HG03378 (cell line): ENCODE measurements at regions not wholly inside any gene's neighbourhood (a gene's known extent, or its start where the extent isn't known, plus 50 kb on each side); places are given as distances from the start of the nearest gene placed in this dataset.

Source experiments
- ATAC-seq: cut with Tn5 transposase; IDR thresholded peaks from one replicate; pipeline ENCODE4 v1.9.1; 2021; ENCODE audit warnings: mild to moderate bottlenecking, moderate library complexity; ENCODE audit not compliant: unreplicated experiment

DNA sequence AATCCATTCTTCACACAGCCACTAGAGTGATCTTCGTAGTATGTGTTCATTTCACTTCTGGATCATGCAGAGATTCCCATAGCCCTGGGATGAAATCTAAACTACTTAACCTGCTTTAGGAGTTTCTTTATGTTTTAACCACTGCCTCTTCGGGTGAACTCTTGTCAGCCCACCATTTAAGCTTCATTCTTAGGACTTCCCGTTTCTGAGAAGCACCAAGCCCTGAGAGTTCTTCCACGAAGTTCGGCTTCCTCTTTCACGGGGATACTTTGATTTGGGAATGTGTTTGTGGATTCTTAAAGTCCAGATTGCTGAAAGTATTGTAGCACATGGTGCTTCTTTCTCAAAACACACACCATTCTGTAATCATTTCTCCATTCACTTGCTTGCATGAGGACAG, 205.0 kb downstream of the UBE2E3 start:
- ATAC-seq, result no peak

GRCh38 chr2:181185948-181186347, 205.5 kb downstream of the UBE2E3 start:
- ATAC-seq, result no peak

DNA sequence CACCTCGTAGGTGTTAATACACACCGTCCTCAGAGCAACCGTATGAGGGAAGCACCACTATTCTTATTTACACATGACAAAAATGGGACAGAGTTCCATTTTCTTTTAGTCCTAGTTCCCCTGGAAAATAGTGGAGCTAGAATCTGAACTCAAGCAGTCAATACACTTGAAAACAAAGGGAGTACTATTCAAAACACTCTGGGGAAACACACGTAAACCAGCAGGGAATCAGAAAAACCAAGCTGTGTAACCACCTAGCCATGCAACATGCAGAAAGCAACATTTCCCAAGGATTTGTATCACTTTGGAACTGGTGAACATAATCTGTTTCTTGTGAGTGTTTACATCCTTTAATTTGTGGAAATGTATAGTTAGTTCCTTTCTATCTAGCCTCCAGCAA, 208.2 kb downstream of the UBE2E3 start:
- ATAC-seq, result no peak

- ATAC-seq, result no peak
These were observed 209.5 kb downstream of the UBE2E3 start for GRCh38 chr2:181189951-181190350.

- no peak for ATAC-seq
These were observed 210.3 kb downstream of the UBE2E3 start for GRCh38 chr2:181190711-181191110.

DNA sequence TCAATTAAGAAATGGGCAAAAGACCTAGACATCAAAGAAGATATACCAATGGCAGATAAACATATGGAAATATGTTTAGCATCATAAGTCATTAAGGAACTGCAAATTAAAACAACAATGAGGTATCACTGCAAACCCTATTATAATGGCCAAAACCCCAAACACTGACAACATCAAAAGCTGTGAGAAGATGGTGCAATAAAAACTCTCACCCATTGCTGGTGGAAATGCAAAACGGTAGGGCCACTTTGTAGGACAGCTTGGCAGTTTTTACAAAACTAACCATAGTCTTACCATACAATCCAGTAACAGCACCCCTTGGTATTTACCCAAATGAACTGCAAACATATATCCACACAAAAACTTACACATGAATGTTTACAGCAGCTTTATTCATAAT, 213.1 kb downstream of the UBE2E3 start:
- ATAC-seq, result no peak

GRCh38 chr2:181196401-181196800, 216.0 kb downstream of the UBE2E3 start:
- no peak for ATAC-seq

- no peak for ATAC-seq
These were observed 216.8 kb downstream of the UBE2E3 start for GRCh38 chr2:181197140-181197760.

DNA sequence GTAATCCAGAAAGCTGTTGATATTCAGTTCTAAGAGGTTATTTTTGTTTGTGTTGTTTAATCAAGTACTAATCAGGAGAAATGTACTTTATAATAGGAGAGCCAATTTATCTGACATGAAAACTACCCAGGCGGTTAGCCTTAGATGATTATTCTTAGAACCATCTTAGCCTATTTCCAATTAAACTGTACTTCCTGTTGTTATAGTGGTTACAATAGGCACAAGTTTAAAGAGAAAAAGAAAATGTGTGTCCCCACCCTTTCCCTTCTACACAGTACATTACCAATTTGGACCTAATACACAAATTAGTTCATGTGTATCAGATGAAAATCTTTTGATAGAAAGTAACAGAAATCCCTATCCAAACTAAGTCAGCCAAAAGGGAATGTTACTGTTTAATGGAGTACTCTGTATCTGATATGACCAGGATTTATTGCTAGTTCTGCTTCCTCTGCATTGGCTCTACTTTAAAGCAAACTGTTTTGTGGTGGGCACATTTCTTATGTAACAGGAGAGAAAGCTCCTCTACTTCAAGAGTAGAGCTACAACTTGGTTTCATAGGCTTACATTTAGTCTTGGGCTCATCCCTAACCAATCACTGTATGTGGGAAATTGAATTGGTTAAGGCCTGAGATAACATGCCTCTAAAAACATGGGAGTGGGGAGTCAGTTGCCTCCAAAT, 217.9 kb downstream of the UBE2E3 start:
- no peak for ATAC-seq

- ATAC-seq, result no peak
These were observed 223.0 kb downstream of the UBE2E3 start for GRCh38 chr2:181203412-181203811.

- ATAC-seq, result no peak
These were observed 223.5 kb downstream of the UBE2E3 start for GRCh38 chr2:181203916-181204315.

GRCh38 chr2:181218401-181218821, 238.0 kb downstream of the UBE2E3 start:
- ATAC-seq, result no peak

GRCh38 chr2:181223234-181223633, 234.0 kb upstream of the ITGA4 start:
- ATAC-seq, result no peak

- ATAC-seq, result no peak
These were observed 232.3 kb upstream of the ITGA4 start for GRCh38 chr2:181224866-181225265.

- ATAC-seq, result no peak
These were observed 228.5 kb upstream of the ITGA4 start for GRCh38 chr2:181228661-181229060.

- ATAC-seq, result no peak
These were observed 226.0 kb upstream of the ITGA4 start for GRCh38 chr2:181231151-181231550.

GRCh38 chr2:181231886-181232621, 225.1 kb upstream of the ITGA4 start:
- ATAC-seq, result no peak

DNA sequence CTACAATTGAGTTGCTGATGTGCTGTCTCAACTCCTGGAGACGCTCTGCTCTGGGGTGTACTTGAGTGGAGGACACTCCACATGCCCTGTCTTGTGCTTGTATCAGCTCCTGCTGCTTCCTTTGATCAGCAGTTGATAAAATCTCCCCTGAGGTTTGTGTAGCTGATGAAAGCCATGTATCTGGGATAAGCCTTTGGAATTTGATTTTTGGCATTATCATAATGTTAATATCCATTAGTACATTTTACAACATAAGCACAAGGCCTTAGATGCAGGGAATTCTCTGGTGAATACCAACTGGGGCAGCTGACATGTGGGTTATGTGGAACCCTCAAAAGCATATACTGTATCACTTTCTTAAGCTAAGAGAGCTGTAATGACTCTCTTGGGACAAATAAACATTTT, 222.7 kb upstream of the ITGA4 start:
- ATAC-seq, result no peak

DNA sequence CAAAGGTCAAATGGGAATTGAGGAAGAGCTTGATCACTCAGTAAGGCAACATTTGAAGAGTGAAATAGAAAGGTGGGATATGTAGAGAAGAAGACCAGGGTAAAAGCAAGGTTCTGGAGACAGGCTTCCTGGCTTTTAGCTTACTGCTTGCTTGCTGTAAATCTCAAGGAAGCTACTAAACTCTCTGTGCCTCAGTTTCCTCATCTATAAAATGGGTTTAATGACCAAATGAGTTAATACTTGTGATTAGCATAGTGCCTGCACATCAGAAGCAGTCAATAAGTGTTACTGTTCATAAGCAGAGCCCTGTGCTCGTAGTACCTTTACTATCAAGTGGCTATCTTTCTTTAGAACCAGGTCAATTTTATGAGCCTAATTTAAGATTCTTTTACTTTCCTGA, 222.2 kb upstream of the ITGA4 start:
- no peak for ATAC-seq

DNA sequence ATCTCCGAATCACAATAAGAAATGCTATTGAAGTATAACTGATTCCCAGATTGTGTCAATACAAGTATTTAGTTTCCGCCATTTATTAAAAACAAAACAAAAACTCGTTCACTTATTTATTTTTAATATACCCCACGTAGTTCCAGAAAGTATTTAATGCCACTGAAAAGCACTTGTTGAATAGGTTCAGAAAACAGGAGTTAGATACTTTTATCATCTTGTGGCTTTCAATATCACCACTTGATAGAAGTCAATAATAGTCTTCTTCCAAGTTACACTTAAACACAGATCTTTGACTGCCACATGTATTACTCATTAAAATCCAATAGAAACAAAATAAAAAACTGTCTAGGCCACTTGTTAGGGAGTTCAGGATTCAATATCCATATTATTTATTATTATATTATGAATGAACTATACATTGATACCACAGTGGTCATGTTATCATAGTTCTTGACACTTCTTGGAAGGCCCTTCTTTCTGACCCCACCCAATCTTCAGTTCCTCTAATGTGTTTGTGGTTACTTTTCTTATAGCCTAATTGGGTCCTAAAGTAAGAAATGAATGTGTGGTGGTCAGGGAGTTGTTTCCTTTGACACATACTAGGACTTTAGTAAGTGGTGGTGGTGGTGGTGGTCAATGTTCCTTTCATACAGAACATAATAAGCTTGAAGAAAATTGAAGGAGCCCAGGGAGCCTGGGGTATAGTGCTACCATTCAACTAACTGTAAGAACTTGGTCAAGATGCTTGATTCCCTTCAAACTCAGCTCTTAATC, 221.3 kb upstream of the ITGA4 start:
- ATAC-seq, result peak; percentile 98

- ATAC-seq, result no peak
These were observed 217.9 kb upstream of the ITGA4 start for GRCh38 chr2:181239201-181239799.
